ENCODE measurements at regions not wholly inside any gene's neighbourhood (a gene's known extent, or its start where the extent isn't known, plus 50 kb on each side); places are given as distances from the start of the nearest gene placed in this dataset.
"Not testable (repeated sequence)": the region's sequence is repeated elsewhere in the genome, so short reads cannot be mapped to it uniquely, and the experiment has no call there.

DNA sequence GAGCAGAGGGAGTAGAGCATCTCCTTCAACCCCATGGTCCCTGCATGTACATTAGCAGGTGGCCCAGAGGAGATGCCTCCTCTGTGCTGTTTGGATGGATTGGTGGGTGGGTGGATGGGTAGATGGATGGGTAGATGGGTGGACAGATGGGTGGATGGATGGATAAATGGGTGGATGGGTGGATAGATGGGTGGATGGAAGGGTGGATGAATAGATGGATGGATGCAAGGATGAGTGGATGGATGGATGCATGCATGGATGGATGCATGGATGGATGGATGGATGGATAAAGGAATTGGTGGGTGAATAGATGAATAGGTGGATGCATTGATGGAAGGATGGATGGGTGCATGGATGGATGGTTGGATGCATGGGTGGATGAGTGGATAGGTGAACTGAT is 136.5 kb downstream of the NPIPB11 start:
- H3K27me3 ChIP-seq (replicated peaks in 1 of 2; ENCODE audit: control insufficient read depth in 2 of 2, extremely low read depth in 1 of 2, insufficient read depth in 2 of 2, low read length in 1 of 2); POLR2A ChIA-PET; H3K27ac ChIP-seq (ENCODE audit: low read length); H3K9me3 ChIP-seq; CTCF ChIA-PET; H3K4me3 Mint-ChIP-seq; H3K36me3 Mint-ChIP-seq; H3K4me1 Mint-ChIP-seq; H3K27ac Mint-ChIP-seq; H3K27me3 Mint-ChIP-seq; H3K36me3 ChIP-seq (ENCODE audit: control insufficient read depth in 2 of 2, extremely low read depth in 1 of 2, insufficient read depth in 1 of 2, low read length in 1 of 2); H3K4me3 ChIP-seq (ENCODE audit: control insufficient read depth in 1 of 2, extremely low read depth in 1 of 2, low read length in 1 of 2); ATAC-seq (replicated peaks in 1 of 4); DNase-seq; H3K4me1 ChIP-seq (ENCODE audit: control insufficient read depth in 1 of 2, extremely low read depth in 1 of 2, insufficient read depth in 2 of 2, low read length in 2 of 2); H3K9me3 Mint-ChIP-seq: not testable (repeated sequence)

- H3K36me3 ChIP-seq (ENCODE audit: control insufficient read depth in 2 of 2, extremely low read depth in 1 of 2, insufficient read depth in 1 of 2, low read length in 1 of 2); H3K27ac Mint-ChIP-seq; H3K9me3 Mint-ChIP-seq; POLR2A ChIA-PET; H3K36me3 Mint-ChIP-seq; H3K4me3 Mint-ChIP-seq; H3K27me3 Mint-ChIP-seq; H3K27ac ChIP-seq (ENCODE audit: low read length); H3K27me3 ChIP-seq (replicated peaks in 1 of 2; ENCODE audit: control insufficient read depth in 2 of 2, extremely low read depth in 1 of 2, insufficient read depth in 2 of 2, low read length in 1 of 2); H3K4me3 ChIP-seq (ENCODE audit: control insufficient read depth in 1 of 2, extremely low read depth in 1 of 2, low read length in 1 of 2); CTCF ChIA-PET; DNase-seq; H3K4me1 Mint-ChIP-seq; H3K9me3 ChIP-seq; H3K4me1 ChIP-seq (ENCODE audit: control insufficient read depth in 1 of 2, extremely low read depth in 1 of 2, insufficient read depth in 2 of 2, low read length in 2 of 2); ATAC-seq (replicated peaks in 1 of 4): not testable (repeated sequence)
- WGBS (ENCODE audit: insufficient coverage): 92% methylated on average over 6 of the region's 10 CpGs
Measured at GRCh38 chr16:29269192-29269811, 137.2 kb downstream of the NPIPB11 start.

DNA sequence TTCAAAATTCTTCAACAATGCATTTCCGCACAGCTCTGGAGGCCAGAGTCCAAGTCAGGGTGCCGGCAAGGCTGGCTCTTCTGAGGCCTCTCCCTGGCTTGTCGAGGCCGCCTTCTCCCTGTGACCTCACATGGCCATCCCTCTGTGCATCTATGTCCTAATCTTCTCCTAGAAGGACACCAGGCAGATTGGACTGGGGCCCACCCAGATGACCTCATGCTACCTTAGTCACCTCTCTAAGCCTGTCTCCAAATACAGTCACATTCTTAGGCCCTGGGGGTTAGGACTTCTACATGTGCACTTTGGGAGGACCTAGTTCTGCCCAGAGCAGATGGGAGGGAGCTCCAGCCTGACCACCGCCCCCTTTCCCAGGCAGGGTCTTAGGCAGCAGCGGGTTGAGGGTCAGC is 137.7 kb downstream of the NPIPB11 start:
- H3K4me1 ChIP-seq (ENCODE audit: control insufficient read depth in 1 of 2, extremely low read depth in 1 of 2, insufficient read depth in 2 of 2, low read length in 2 of 2); H3K4me3 Mint-ChIP-seq; H3K27ac Mint-ChIP-seq; H3K27me3 ChIP-seq (replicated peaks in 1 of 2; ENCODE audit: control insufficient read depth in 2 of 2, extremely low read depth in 1 of 2, insufficient read depth in 2 of 2, low read length in 1 of 2); H3K27me3 Mint-ChIP-seq; H3K36me3 Mint-ChIP-seq; H3K36me3 ChIP-seq (ENCODE audit: control insufficient read depth in 2 of 2, extremely low read depth in 1 of 2, insufficient read depth in 1 of 2, low read length in 1 of 2); H3K27ac ChIP-seq (ENCODE audit: low read length); H3K4me3 ChIP-seq (ENCODE audit: control insufficient read depth in 1 of 2, extremely low read depth in 1 of 2, low read length in 1 of 2); DNase-seq; ATAC-seq (replicated peaks in 1 of 4); H3K9me3 Mint-ChIP-seq; CTCF ChIA-PET; H3K9me3 ChIP-seq; POLR2A ChIA-PET; H3K4me1 Mint-ChIP-seq: not testable (repeated sequence)
- WGBS (ENCODE audit: insufficient coverage): 96% methylated on average over 6 of the region's 6 CpGs

- H3K27me3 Mint-ChIP-seq, POLR2A ChIA-PET: not testable (repeated sequence)
Measured at GRCh38 chr16:29268348-29268747, 138.2 kb downstream of the NPIPB11 start.

GRCh38 chr16:29267891-29268290 is 138.6 kb downstream of the NPIPB11 start:
- H3K36me3 Mint-ChIP-seq; POLR2A ChIA-PET; H3K36me3 ChIP-seq (ENCODE audit: control insufficient read depth in 2 of 2, extremely low read depth in 1 of 2, insufficient read depth in 1 of 2, low read length in 1 of 2); H3K9me3 Mint-ChIP-seq; CTCF ChIA-PET; H3K27me3 ChIP-seq (replicated peaks in 1 of 2; ENCODE audit: control insufficient read depth in 2 of 2, extremely low read depth in 1 of 2, insufficient read depth in 2 of 2, low read length in 1 of 2); H3K27me3 Mint-ChIP-seq; H3K4me3 Mint-ChIP-seq; H3K27ac ChIP-seq (ENCODE audit: low read length); H3K9me3 ChIP-seq; DNase-seq; H3K4me1 Mint-ChIP-seq; H3K4me3 ChIP-seq (ENCODE audit: control insufficient read depth in 1 of 2, extremely low read depth in 1 of 2, low read length in 1 of 2); ATAC-seq (replicated peaks in 1 of 4); H3K4me1 ChIP-seq (ENCODE audit: control insufficient read depth in 1 of 2, extremely low read depth in 1 of 2, insufficient read depth in 2 of 2, low read length in 2 of 2); H3K27ac Mint-ChIP-seq: not testable (repeated sequence)
- 100% methylated on average over 2 of the region's 6 CpGs for WGBS (ENCODE audit: insufficient coverage)

More at GRCh38 chr16:29268348-29268747, 138.2 kb downstream of the NPIPB11 start:
- H3K4me3 Mint-ChIP-seq; ATAC-seq (replicated peaks in 1 of 4); H3K4me3 ChIP-seq (ENCODE audit: control insufficient read depth in 1 of 2, extremely low read depth in 1 of 2, low read length in 1 of 2); H3K9me3 Mint-ChIP-seq; CTCF ChIA-PET; H3K4me1 Mint-ChIP-seq; H3K27me3 ChIP-seq (replicated peaks in 1 of 2; ENCODE audit: control insufficient read depth in 2 of 2, extremely low read depth in 1 of 2, insufficient read depth in 2 of 2, low read length in 1 of 2); H3K4me1 ChIP-seq (ENCODE audit: control insufficient read depth in 1 of 2, extremely low read depth in 1 of 2, insufficient read depth in 2 of 2, low read length in 2 of 2); H3K36me3 ChIP-seq (ENCODE audit: control insufficient read depth in 2 of 2, extremely low read depth in 1 of 2, insufficient read depth in 1 of 2, low read length in 1 of 2); H3K27ac Mint-ChIP-seq; H3K36me3 Mint-ChIP-seq; H3K27ac ChIP-seq (ENCODE audit: low read length); H3K9me3 ChIP-seq; DNase-seq: not testable (repeated sequence)
- 95% methylated on average over 10 of the region's 14 CpGs for WGBS (ENCODE audit: insufficient coverage)

- H3K9me3 Mint-ChIP-seq; H3K27ac ChIP-seq (ENCODE audit: low read length); ATAC-seq (replicated peaks in 1 of 4); H3K36me3 Mint-ChIP-seq; H3K9me3 ChIP-seq; DNase-seq; POLR2A ChIA-PET; H3K27ac Mint-ChIP-seq; H3K27me3 Mint-ChIP-seq; CTCF ChIA-PET; H3K4me3 ChIP-seq (ENCODE audit: control insufficient read depth in 1 of 2, extremely low read depth in 1 of 2, low read length in 1 of 2); H3K4me1 Mint-ChIP-seq; H3K4me1 ChIP-seq (ENCODE audit: control insufficient read depth in 1 of 2, extremely low read depth in 1 of 2, insufficient read depth in 2 of 2, low read length in 2 of 2); H3K4me3 Mint-ChIP-seq; H3K36me3 ChIP-seq (ENCODE audit: control insufficient read depth in 2 of 2, extremely low read depth in 1 of 2, insufficient read depth in 1 of 2, low read length in 1 of 2); H3K27me3 ChIP-seq (replicated peaks in 1 of 2; ENCODE audit: control insufficient read depth in 2 of 2, extremely low read depth in 1 of 2, insufficient read depth in 2 of 2, low read length in 1 of 2): not testable (repeated sequence)
- WGBS (ENCODE audit: insufficient coverage): 100% methylated on average over 1 of the region's 16 CpGs
Measured at GRCh38 chr16:29267055-29267619, 139.4 kb downstream of the NPIPB11 start.

GRCh38 chr16:29266612-29267011 is 139.9 kb downstream of the NPIPB11 start:
- 38% methylated on average over 1 of the region's 7 CpGs for WGBS (ENCODE audit: insufficient coverage)
- H3K4me1 ChIP-seq (ENCODE audit: control insufficient read depth in 1 of 2, extremely low read depth in 1 of 2, insufficient read depth in 2 of 2, low read length in 2 of 2); H3K27me3 ChIP-seq (replicated peaks in 1 of 2; ENCODE audit: control insufficient read depth in 2 of 2, extremely low read depth in 1 of 2, insufficient read depth in 2 of 2, low read length in 1 of 2); H3K4me3 Mint-ChIP-seq; H3K27ac Mint-ChIP-seq; H3K4me3 ChIP-seq (ENCODE audit: control insufficient read depth in 1 of 2, extremely low read depth in 1 of 2, low read length in 1 of 2); H3K9me3 Mint-ChIP-seq; POLR2A ChIA-PET; H3K4me1 Mint-ChIP-seq; H3K36me3 ChIP-seq (ENCODE audit: control insufficient read depth in 2 of 2, extremely low read depth in 1 of 2, insufficient read depth in 1 of 2, low read length in 1 of 2); H3K27me3 Mint-ChIP-seq; H3K36me3 Mint-ChIP-seq; ATAC-seq (replicated peaks in 1 of 4); CTCF ChIA-PET; DNase-seq; H3K9me3 ChIP-seq; H3K27ac ChIP-seq (ENCODE audit: low read length): not testable (repeated sequence)

Data from T-cell (primary cell).